CD1c-positive myeloid dendritic cell (primary cell): ENCODE measurements at regions not wholly inside any gene's neighbourhood (a gene's known extent, or its start where the extent isn't known, plus 50 kb on each side); places are given as distances from the start of the nearest gene placed in this dataset.

Experiments
- DNase-seq: peaks from one replicate; pipeline ENCODE4 v3.0.0-alpha.2; 2016; ENCODE audit errors: extremely low spot score

- DNase-seq = no peak
Observed at GRCh38 chr11:112858289-112859023, 102.8 kb upstream of the NCAM1 start.

GRCh38 chr11:112859787-112860186 is 101.4 kb upstream of the NCAM1 start:
- DNase-seq = no peak

GRCh38 chr11:112861356-112861755 is 99.9 kb upstream of the NCAM1 start:
- no peak for DNase-seq

GRCh38 chr11:112863305-112863704 is 97.9 kb upstream of the NCAM1 start:
- no peak for DNase-seq

- no peak for DNase-seq
Observed at GRCh38 chr11:112864672-112865071, 96.5 kb upstream of the NCAM1 start.

GRCh38 chr11:112871909-112872500 is 89.2 kb upstream of the NCAM1 start:
- no peak for DNase-seq

- DNase-seq = no peak
Observed at GRCh38 chr11:112874980-112875379, 86.2 kb upstream of the NCAM1 start.

GRCh38 chr11:112877581-112877980 is 83.6 kb upstream of the NCAM1 start:
- DNase-seq = no peak

GRCh38 chr11:112878033-112878601 is 83.1 kb upstream of the NCAM1 start:
- DNase-seq = no peak

GRCh38 chr11:112880495-112880894 is 80.7 kb upstream of the NCAM1 start:
- DNase-seq = no peak

- DNase-seq = no peak
Observed at GRCh38 chr11:112881461-112881860, 79.8 kb upstream of the NCAM1 start.

- no peak for DNase-seq
Observed at GRCh38 chr11:112882494-112883381, 78.5 kb upstream of the NCAM1 start.

- no peak for DNase-seq
Observed at GRCh38 chr11:112884012-112884767, 77.0 kb upstream of the NCAM1 start.

GRCh38 chr11:112885744-112886433 is 75.3 kb upstream of the NCAM1 start:
- DNase-seq = no peak

GRCh38 chr11:112886434-112887370 is 74.5 kb upstream of the NCAM1 start:
- no peak for DNase-seq

GRCh38 chr11:112889446-112889845 is 71.8 kb upstream of the NCAM1 start:
- DNase-seq = no peak

GRCh38 chr11:112899235-112900006 is 61.8 kb upstream of the NCAM1 start:
- DNase-seq = no peak

- DNase-seq = no peak
Observed at GRCh38 chr11:112901924-112902323, 59.3 kb upstream of the NCAM1 start.
